Testis (tissue), 2 donors: ENCODE measurements at regions not wholly inside any gene's neighbourhood (a gene's known extent, or its start where the extent isn't known, plus 50 kb on each side); places are given as distances from the start of the nearest gene placed in this dataset.

Experiments
- DNase-seq: peaks from one replicate; pipeline ENCODE4 v3.0.0-alpha.2; 2019
- H3K27ac ChIP-seq, 2 donors: fragments of 200-600 bp; sonication (generic); one replicate each; pipeline ENCODE4 v1.5.1; 2019
- H3K27me3 ChIP-seq: fragments of 200-600 bp; sonication (generic); one replicate; pipeline ENCODE4 v1.5.1; 2019
- H3K36me3 ChIP-seq: fragments of 200-600 bp; sonication (generic); one replicate; pipeline ENCODE4 v1.5.1; 2017; ENCODE audit warnings: low read depth; ENCODE audit errors: missing control alignments
- H3K4me1 ChIP-seq: fragments of 200-600 bp; sonication (generic); one replicate; pipeline ENCODE4 v1.5.1; 2019
- H3K4me3 ChIP-seq, 2 donors: fragments of 200-600 bp; sonication (generic); one replicate each; pipeline ENCODE4 v1.5.1; 2017 to 2019
- H3K9me3 ChIP-seq: fragments of 200-600 bp; sonication (generic); one replicate; pipeline ENCODE4 v1.5.1; 2017
- CTCF ChIP-seq, 3 experiments: fragments of 450-650 bp in 2 of 3; fragments of 200-600 bp in 1 of 3; sonication (generic) in 1 of 3; IDR thresholded peaks; one replicate each; pipeline ENCODE4 v1.5.1; 2016 to 2019; ENCODE audit warnings: antibody characterized with exemption in 3 of 3, mild to moderate bottlenecking in 2 of 3, moderate library complexity in 1 of 3
- POLR2A ChIP-seq: fragments of 450-650 bp; IDR thresholded peaks from one replicate; pipeline ENCODE4 v1.6.1; 2017; ENCODE audit warnings: antibody characterized with exemption, mild to moderate bottlenecking, moderate library complexity
- WGBS, 2 donors: methylation state at CpG; one replicate each; pipeline ENCODE4 v1.1.5; 2018; 5-methylcytosine and 5-hydroxymethylcytosine counted together
- intact Hi-C: fragments of 100-400 bp; cut with DNase I; formaldehyde crosslinking; loops from one replicate; pipeline ENCODE4 v1.15.1; 2023; ENCODE audit warnings: low total_unique reads

DNA sequence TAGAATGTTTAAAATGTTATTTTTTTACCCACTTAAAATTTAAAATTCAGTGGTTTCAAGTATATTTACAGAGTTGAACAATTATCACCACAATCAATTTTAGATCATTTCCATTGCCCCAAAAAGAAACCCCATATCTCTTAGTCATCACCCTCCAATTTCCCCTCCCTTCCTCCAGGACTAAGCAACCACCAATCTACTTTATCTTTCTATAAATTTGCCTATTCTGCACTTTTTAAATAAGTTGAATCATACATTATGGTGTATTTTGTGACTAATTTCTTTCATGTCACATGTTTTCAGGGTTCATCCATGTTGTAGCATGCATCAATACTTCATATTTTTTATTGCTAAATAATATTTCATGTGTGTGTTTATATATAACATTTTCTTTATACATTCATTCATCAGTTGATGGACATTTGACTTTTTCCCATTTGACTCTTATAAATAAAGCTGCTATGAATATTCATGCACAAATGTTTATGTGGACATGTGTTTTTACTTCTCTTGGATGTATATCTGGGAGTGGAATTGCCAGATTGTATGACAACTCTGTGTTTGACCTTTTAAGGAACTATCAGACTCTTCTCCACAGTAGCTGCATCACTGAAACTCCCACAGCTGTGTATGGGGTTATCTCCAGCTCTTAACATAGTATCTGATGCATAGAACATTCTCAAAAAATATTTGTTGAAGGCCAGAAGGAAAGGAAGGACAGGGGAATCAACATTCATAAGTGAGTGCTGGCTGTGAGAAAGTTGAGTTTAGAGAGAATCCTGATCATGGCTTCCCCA is 107.8 kb upstream of the OXGR1 start:
- Histone ChIP-seq H3K36me3 (no peaks in the 10 kb centered on the region), H3K9me3 (no peaks in the 10 kb centered on the region), H3K27me3 (no peaks in the 10 kb centered on the region), H3K27ac (no peak overlapping the region), H3K4me1 (no peaks in the 10 kb centered on the region), H3K4me3 (no peak overlapping the region)
- DNase-seq = no peak
- intact Hi-C loops = no loop called here
- TF ChIP-seq POLR2A (no peak), CTCF (IDR thresholded peaks at IDR 0.05) (no peak)

- Histone ChIP-seq H3K27ac (no peak overlapping the region), H3K36me3 (no peaks in the 10 kb centered on the region), H3K9me3 (no peaks in the 10 kb centered on the region), H3K4me1 (peaks cover 11% of the 10 kb centered on the region), H3K27me3 (no peaks in the 10 kb centered on the region), H3K4me3 (no peak overlapping the region)
- DNase-seq = no peak
- TF ChIP-seq POLR2A (no peak), CTCF (IDR thresholded peaks at IDR 0.05) (no peak)
- intact Hi-C loops = no loop called here
- WGBS, 2 donors = 74 to 82% methylated on average over 6 of the region's 6 CpGs
Measured at GRCh38 chr13:97106323-97106722, 112.0 kb upstream of the OXGR1 start.

- no peak for DNase-seq
- intact Hi-C loops = no loop called here
- H3K27me3 ChIP-seq = no peaks in the 10 kb centered on the region
- 82 to 88% methylated on average over 12 of the region's 12 CpGs for WGBS, 2 donors
- H3K4me3 ChIP-seq = no peak overlapping the region
- no peaks in the 10 kb centered on the region for H3K36me3 ChIP-seq
- no peak for TF ChIP-seq CTCF (IDR thresholded peaks at IDR 0.05)
- TF ChIP-seq POLR2A = no peak
- H3K9me3 ChIP-seq = no peaks in the 10 kb centered on the region
- no peak overlapping the region for H3K27ac ChIP-seq
- peaks cover 16% of the 10 kb centered on the region for H3K4me1 ChIP-seq
Measured at GRCh38 chr13:97107815-97108529, 113.7 kb upstream of the OXGR1 start.

GRCh38 chr13:97108530-97108900 is 113.6 kb upstream of the MBNL2 start:
- H3K27ac ChIP-seq = no peak overlapping the region
- H3K4me3 ChIP-seq = no peak overlapping the region
- H3K4me1 ChIP-seq = peaks cover 21% of the 10 kb centered on the region
- intact Hi-C loops = no loop called here
- no peaks in the 10 kb centered on the region for H3K36me3 ChIP-seq
- DNase-seq = no peak
- no peaks in the 10 kb centered on the region for H3K27me3 ChIP-seq
- 84% methylated on average over 3 of the region's 3 CpGs for WGBS, 2 donors
- no peaks in the 10 kb centered on the region for H3K9me3 ChIP-seq
- TF ChIP-seq POLR2A = no peak
- TF ChIP-seq CTCF (IDR thresholded peaks at IDR 0.05) = no peak
